Fibroblast of the aortic adventitia (primary cell): ENCODE measurements at regions not wholly inside any gene's neighbourhood (a gene's known extent, or its start where the extent isn't known, plus 50 kb on each side); places are given as distances from the start of the nearest gene placed in this dataset.

ENCODE experiments used
- DNase-seq: peaks from one replicate; pipeline ENCODE4 v3.0.0-alpha.2; 2010; ENCODE audit warnings: low read depth
- H3K4me3 ChIP-seq: 2 replicates; pipeline ENCODE4 v1.5.1; 2011; ENCODE audit warnings: low read depth, mild to moderate bottlenecking, control low read depth, low read length, moderate library complexity
- TF ChIP-seq, protein P1 (sequence below): IDR thresholded peaks from 2 replicates; pipeline ENCODE4 v1.5.1; 2011; ENCODE audit warnings: mild to moderate bottlenecking, low read length, control low read depth, inconsistent platforms; ENCODE audit not compliant: insufficient read depth

DNA sequence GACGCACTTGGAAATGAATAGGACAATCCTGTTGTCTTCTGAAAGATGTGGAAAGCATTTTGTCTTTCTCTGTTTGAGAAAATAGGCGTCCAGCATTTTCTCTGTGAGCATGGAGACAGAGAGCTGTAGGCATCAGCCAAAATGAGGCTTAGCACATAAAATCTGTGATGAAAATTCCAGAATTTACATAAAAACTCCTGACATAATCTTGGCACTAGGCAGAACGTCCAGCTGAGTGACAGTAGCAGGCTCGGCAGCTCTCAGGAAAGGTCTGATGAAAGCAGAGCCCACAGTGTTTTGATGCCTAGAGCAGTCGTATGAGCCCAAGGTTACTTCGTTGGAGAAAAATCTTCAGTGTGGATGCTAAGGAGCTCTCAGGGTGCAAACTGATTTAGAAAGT is 543.3 kb upstream of the MAP3K7 start:
- no peak for DNase-seq
- H3K4me3 ChIP-seq = no peak overlapping the region
- TF ChIP-seq, protein P1, sequence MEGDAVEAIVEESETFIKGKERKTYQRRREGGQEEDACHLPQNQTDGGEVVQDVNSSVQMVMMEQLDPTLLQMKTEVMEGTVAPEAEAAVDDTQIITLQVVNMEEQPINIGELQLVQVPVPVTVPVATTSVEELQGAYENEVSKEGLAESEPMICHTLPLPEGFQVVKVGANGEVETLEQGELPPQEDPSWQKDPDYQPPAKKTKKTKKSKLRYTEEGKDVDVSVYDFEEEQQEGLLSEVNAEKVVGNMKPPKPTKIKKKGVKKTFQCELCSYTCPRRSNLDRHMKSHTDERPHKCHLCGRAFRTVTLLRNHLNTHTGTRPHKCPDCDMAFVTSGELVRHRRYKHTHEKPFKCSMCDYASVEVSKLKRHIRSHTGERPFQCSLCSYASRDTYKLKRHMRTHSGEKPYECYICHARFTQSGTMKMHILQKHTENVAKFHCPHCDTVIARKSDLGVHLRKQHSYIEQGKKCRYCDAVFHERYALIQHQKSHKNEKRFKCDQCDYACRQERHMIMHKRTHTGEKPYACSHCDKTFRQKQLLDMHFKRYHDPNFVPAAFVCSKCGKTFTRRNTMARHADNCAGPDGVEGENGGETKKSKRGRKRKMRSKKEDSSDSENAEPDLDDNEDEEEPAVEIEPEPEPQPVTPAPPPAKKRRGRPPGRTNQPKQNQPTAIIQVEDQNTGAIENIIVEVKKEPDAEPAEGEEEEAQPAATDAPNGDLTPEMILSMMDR = no peak

DNA sequence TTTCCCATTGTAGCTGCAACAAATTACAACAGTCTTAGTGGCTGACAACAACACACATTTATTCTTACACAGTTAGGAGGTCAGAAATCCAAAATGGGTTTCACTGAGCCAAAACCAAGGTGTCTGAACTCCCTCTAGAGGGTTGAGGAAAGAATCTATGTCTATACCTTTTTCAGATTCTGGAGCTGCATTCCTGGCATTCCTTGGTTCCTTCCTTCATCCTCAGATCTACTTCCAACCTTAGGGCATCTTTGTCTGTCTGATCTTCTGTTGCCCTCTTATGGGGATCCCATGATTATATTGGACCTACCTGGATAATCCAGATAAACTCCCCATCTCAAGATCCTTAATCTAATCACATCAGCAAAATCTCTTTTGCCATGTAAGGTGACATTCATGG is 540.9 kb upstream of the MAP3K7 start:
- no peak for DNase-seq
- TF ChIP-seq, protein P1 = no peak
- no peak overlapping the region for H3K4me3 ChIP-seq

DNA sequence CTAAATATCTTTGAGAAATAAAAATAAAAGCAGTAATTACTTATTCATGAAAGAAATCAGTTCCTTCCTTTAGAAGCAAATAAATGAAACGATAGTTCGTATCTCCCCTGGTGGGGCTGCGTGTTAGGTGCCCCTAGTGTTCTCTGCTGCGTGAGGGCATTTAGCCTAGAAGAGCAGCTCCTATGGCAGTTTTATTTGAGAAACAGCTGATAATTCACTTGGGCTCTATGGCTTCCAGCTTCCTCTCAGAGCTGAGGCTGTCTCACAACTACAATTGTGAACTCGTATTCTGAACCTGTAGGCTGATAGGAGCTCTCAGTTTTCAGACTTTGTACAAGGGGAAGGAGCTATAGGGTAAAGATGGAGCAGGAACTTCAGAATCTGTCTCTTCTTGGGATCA is 540.0 kb upstream of the MAP3K7 start:
- TF ChIP-seq, protein P1 = no peak
- H3K4me3 ChIP-seq = no peak overlapping the region
- DNase-seq = no peak

DNA sequence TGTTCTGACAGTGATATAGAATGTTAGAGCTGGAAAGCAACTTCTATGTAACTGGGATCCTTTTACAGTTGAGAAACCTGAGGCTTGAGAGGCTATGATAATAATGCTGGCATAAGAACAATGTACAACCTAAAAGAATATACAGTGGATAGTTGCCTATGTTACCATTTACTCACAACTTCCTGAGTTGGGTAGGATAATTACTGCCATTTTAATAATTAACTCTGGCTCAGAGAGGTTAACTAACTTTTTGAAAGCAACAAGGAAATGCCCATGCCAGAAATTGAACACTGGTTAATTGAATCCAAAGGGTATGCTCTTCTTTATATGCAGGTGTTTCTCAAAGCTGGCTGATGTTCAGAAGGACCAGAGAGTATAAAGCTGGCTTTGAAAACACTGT is 530.7 kb upstream of the MAP3K7 start:
- no peak overlapping the region for H3K4me3 ChIP-seq
- no peak for DNase-seq
- TF ChIP-seq, protein P1 = no peak

DNA sequence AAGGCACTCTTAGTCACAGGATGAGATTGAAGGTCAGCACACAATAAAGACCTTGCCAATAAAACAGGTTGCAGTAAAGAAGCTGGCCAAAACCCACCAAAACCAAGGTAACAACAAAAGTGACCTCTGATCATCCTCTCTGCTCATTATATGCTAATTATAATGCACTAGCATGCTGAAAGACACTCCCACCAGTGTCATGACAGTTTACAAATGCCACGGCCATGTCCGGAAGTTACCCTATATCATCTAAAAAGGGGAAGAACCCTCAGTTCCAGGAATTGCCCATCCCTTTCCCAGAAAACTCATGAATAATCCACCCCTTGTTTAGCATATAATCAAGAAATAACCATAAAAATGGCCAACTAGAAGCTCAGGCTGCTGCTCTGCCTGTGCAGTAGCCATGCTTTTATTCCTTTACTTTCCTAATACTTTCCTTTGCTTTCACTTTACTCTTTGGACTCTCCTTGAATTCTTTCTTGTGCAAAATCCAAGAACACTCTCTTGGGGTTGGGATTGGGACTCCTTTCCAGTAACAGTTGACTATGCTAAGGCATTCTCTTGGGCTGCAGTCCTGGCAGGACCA is 527.3 kb upstream of the MAP3K7 start:
- TF ChIP-seq, protein P1 = no peak
- DNase-seq = no peak
- no peak overlapping the region for H3K4me3 ChIP-seq

DNA sequence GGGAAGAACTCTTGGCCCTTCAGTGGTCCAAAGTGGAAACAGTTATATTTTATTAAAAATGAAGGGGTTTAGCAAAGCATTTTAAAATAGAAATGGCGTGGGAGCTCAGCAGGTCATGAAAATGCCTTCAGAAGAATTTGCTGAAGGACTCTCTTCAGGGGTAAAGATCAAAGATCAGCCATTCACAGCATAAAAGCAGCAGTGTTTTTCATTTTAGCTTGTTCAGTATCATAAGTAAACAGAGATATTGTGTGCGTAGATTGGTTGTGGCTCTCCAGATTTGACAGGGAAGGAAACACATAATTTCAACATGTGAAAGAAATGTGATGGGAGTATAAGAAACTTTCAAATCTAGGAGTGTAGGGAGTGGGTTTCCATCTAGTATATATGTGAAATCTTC is 519.2 kb upstream of the MAP3K7 start:
- no peak for DNase-seq
- TF ChIP-seq, protein P1 = no peak
- no peak overlapping the region for H3K4me3 ChIP-seq

DNA sequence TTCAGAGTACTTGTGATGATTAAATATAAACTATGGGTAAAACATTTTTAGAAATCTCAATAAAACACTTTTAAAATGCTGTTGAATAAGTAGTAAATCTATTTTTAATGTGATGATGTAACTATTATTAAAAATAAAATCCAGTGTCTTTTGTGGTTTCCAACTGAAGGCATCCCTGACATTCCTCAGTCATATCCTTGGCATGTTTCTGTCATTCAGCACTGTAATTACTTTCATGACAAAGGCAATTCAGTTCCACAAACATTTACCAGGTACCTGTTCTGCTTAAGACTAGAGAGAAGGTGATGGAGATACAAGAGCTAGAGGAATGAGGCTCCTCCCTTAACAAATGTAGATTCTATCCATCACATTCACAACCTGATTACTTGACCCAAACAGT is 518.7 kb upstream of the MAP3K7 start:
- H3K4me3 ChIP-seq = no peak overlapping the region
- DNase-seq = no peak

More for the DNA sequence above, 518.7 kb upstream of the MAP3K7 start:
- TF ChIP-seq, protein P1 = no peak
